Small intestine (tissue), 7 donors: ENCODE measurements at regions not wholly inside any gene's neighbourhood (a gene's known extent, or its start where the extent isn't known, plus 50 kb on each side); places are given as distances from the start of the nearest gene placed in this dataset.
A peak's percentile ranks its signal among the peaks of the same experiment; 100 is the strongest.

Experiments
- DNase-seq, 2 donors: peaks; one replicate each; pipeline versions ENCODE4 v3.0.0 to v3.0.0-alpha.2; 2013
- FAIRE-seq: peaks from 2 replicates; lab custom pipeline; 2012; peaks lifted over from hg19 to GRCh38; lab: Jason Lieb, UNC
- H3K27ac ChIP-seq, 3 donors: one replicate each; pipeline ENCODE4 v1.5.1; 2013; ENCODE audit warnings: low read length in 2 of 3, mild to moderate bottlenecking in 2 of 3, control low read depth in 1 of 3, inconsistent platforms in 1 of 3, low read depth in 1 of 3, moderate library complexity in 1 of 3
- H3K27me3 ChIP-seq, 3 donors: one replicate each; pipeline ENCODE4 v1.6.1; 2013; ENCODE audit warnings: low read length in 3 of 3, inconsistent platforms in 1 of 3; ENCODE audit not compliant: control insufficient read depth in 3 of 3, insufficient read depth in 3 of 3
- H3K36me3 ChIP-seq, 3 donors: one replicate each; pipeline ENCODE4 v1.6.1; 2013; ENCODE audit warnings: low read length in 3 of 3, inconsistent platforms in 1 of 3, low read depth in 1 of 3, mild to moderate bottlenecking in 1 of 3, moderate library complexity in 1 of 3; ENCODE audit not compliant: control insufficient read depth in 3 of 3, insufficient read depth in 2 of 3
- H3K4me1 ChIP-seq, 3 donors: one replicate each; pipeline ENCODE4 v1.6.1; 2013; ENCODE audit warnings: low read length in 2 of 3, inconsistent platforms in 1 of 3, low read depth in 1 of 3, mild to moderate bottlenecking in 1 of 3, moderate library complexity in 1 of 3; ENCODE audit not compliant: control insufficient read depth in 3 of 3, insufficient read depth in 2 of 3
- H3K4me3 ChIP-seq, 3 donors: one replicate each; pipeline ENCODE4 v1.5.1; 2013; ENCODE audit warnings: low read length in 3 of 3, control low read depth in 1 of 3, inconsistent platforms in 1 of 3, low read depth in 1 of 3, mild to moderate bottlenecking in 1 of 3, moderate library complexity in 1 of 3
- H3K9me3 ChIP-seq, 2 donors: one replicate each; pipeline ENCODE4 v1.6.1; 2013; ENCODE audit warnings: low read depth in 1 of 2, low read length in 1 of 2; ENCODE audit not compliant: control insufficient read depth in 2 of 2, insufficient read depth in 1 of 2
- WGBS, 3 donors: extraction: QIAGEN DNeasy Blood & Tissue Kit; methylation state at CpG; one replicate each; pipeline ENCODE4 v1.1.7; 2013; 5-methylcytosine and 5-hydroxymethylcytosine counted together
- donor health status: healthy with polysubstance abuse.
- donor health status: control.
- donor health status: control.
- donor health status: Bipolar disorder and iron deficiency.
- donor health status: healthy.

DNA sequence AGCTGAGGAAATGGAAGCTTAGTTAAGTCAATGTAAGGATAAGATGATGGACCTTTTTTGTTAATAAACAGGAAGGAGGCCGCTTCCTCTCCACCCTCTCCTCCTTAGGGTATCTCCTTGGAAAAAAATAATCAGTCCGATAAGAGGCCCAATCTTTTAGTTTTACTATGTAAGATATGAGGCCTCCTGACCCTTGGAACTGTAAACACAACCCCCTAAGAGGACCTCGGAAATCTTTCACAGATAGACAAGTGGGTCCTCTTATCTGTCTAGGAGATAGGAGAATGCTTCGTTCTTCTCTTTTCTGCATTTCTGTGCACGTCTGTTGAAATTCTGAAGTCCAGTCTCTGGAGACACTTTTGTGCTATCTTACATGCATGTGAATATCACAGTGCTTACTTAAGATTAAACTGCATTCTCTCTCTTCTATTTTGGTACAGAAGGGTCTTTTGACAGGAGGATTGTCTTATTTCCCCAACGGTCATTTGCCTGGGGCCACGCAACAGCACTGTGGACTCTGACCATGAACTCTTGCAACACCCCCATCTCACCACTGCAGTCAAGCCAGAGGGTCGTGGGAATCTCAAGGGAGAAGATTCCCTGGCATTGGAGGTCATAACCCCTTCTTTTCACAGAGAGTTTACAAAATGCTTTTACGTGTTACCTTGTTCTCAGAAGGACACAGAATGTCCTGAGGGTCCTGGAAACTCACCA lies 313.0 kb upstream of the RTL1 start:
- no peak overlapping the region for H3K4me3 ChIP-seq
- peaks cover 0 to 21% of the 10 kb centered on the region in 2 donors for H3K9me3 ChIP-seq
- H3K27ac ChIP-seq = peak overlapping the region in 1 of 3 donors; percentile 75
- peak in 1 of 2 donors; percentile 74 for DNase-seq
- 24 to 46% (median 31%) methylated on average over 9 of the region's 9 CpGs for WGBS, 3 donors
- no peak for FAIRE-seq
- peaks cover 0 to 47% (median 0%) of the 10 kb centered on the region in 3 donors for H3K4me1 ChIP-seq
- no peaks in the 10 kb centered on the region for H3K27me3 ChIP-seq
- no peaks in the 10 kb centered on the region for H3K36me3 ChIP-seq

DNA sequence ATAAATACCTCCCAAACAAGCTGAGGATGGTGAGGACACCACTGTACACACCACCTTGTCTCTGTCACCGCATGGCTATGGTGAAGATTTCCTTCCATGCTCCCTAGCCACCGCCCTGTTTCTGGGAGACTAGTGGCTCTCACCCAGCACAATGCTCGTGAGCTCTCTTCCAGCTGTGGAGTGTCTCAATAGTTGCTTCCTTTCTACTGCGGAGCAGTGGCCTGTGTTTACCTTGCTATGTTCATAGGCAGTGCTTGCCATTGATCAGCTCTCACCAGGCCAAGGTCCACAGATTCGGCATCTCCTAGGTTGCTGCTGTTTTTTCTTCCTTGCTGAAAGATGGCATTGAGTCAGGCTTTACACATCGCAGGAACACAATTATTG lies 313.6 kb upstream of the RTL1 start:
- 19 to 44% (median 37%) methylated on average over 6 of the region's 6 CpGs for WGBS, 3 donors
- Histone ChIP-seq H3K36me3 (no peaks in the 10 kb centered on the region), H3K27me3 (no peaks in the 10 kb centered on the region), H3K4me1 (peaks cover 0 to 47% (median 0%) of the 10 kb centered on the region in 3 donors), H3K4me3 (no peak overlapping the region), H3K9me3 (peaks cover 0 to 26% of the 10 kb centered on the region in 2 donors), H3K27ac (peak overlapping the region in 1 of 3 donors; percentile 75)
- DNase-seq = peak in 1 of 2 donors; percentile 6
- FAIRE-seq = no peak

DNA sequence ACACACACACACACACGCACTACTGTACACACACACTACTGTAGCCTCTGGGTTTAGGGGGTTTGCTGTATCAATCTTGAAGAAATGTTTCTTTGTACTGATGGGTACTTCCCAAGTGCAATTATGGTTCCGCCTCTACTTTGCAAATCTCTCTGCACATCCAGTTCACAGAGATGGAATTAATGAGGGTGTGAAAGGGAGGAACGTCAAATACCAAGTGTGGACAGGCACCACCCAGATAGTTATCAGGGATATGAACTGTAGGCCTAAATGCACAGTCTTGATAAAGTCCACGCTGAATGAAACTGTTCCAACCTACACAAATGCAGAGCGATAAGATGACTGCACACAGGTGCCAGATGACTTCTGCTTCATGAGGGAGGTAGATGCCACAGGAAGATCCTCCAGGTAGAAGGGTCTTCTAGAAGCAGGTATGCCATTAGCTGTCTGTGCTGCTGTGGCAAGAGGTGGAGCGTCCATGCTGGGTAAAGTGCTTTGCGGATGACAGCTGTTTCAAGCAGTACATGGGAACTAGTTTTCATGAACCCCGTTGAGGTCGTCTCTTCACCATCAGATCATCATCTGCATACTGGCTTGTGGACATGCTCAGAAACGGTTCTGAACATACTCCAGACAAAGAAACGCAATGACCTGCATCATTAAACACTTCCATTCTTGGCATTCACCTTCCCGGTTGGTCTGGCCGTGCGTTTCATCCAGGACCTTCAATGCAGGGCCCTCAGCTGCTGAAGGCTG lies 314.3 kb upstream of the RTL1 start:
- Histone ChIP-seq H3K36me3 (no peaks in the 10 kb centered on the region), H3K27ac (peak overlapping the region in 1 of 3 donors; percentile 75), H3K9me3 (peaks cover 0 to 20% of the 10 kb centered on the region in 2 donors), H3K4me3 (no peak overlapping the region), H3K27me3 (no peaks in the 10 kb centered on the region), H3K4me1 (peaks cover 0 to 47% (median 0%) of the 10 kb centered on the region in 3 donors)
- FAIRE-seq = no peak
- WGBS, 3 donors = 77 to 85% (median 80%) methylated on average over 14 of the region's 14 CpGs
- no peak for DNase-seq

DNA sequence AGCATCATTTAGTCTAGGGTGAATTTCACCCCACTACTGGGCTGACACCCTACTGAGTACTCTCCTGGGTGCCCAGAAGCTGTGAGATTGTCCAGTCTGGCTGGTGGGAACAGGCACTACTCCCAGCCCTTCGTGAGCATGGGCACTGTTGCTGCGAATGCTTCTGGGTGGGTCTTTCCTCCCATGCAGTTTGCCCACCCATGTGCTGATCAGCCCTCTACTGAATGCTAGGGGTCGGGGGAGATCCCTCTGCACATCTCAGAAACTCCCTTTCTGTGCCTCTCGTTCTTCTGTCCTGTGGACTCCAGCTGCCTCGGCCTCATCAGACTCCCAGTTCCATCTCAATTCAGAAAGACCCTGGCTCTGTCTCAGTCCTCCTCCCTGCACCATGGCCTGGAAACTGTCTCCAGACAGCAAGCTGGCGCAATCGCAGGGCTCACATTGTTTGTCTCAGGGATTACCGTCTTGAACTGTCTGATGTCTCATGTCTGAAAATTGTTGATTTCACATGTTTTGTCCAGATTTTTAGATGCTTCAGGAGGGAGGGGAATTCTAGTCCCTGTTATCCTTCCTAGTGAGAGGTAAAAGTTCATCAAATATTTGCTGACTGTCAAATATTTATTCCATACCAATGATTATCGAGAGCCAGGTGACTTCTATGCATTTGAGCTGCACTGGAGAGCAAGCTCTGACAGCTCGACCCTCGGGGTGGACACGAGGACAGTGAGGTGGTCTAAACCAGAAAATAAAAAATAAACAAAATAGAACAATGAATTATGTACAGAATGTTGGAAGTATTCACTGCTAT lies 316.6 kb upstream of the RTL1 start:
- 66 to 79% (median 75%) methylated on average over 12 of the region's 12 CpGs for WGBS, 3 donors
- no peak for FAIRE-seq
- peaks cover 0 to 63% (median 0%) of the 10 kb centered on the region in 3 donors for H3K4me1 ChIP-seq
- H3K36me3 ChIP-seq = no peaks in the 10 kb centered on the region
- no peak overlapping the region for H3K27ac ChIP-seq
- H3K27me3 ChIP-seq = no peaks in the 10 kb centered on the region
- H3K9me3 ChIP-seq = peaks cover 0 to 11% of the 10 kb centered on the region in 2 donors
- DNase-seq = no peak
- no peak overlapping the region for H3K4me3 ChIP-seq

DNA sequence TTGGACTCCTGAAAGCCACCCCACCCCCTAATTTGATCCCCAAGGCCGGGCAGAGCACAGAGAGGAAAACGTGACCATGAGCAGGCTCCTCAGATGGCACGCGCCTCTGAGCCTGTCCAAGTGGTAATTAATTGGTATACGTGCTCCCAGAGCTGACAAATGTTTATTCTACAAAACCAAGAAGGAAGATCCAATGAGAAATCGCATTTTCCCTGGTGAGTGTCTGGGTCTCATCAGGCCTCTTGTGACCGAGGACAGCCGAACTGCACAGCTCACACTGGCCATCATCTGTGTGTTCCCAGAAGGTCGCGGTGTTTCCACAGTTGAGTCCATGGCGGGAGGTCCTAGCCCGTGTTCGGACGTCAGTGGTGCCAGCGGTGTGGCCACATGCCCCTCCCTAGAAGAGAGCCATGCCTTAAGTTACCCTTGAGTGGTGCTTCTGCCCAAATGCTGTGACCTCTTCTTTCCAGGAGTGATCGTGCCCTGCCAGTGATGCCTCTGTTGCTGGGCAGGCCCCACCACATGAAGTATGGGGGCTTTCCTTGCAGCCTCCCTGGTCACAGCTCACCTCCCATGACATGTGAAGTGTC lies 317.5 kb upstream of the RTL1 start:
- DNase-seq (no peak), FAIRE-seq (no peak)
- WGBS, 3 donors = 85 to 89% (median 87%) methylated on average over 16 of the region's 16 CpGs
- H3K9me3 ChIP-seq = peaks cover 0 to 7% of the 10 kb centered on the region in 2 donors
- no peak overlapping the region for H3K27ac ChIP-seq
- H3K36me3 ChIP-seq = peaks cover 0 to 4% (median 0%) of the 10 kb centered on the region in 3 donors
- no peak overlapping the region for H3K4me3 ChIP-seq
- no peaks in the 10 kb centered on the region for H3K27me3 ChIP-seq
- H3K4me1 ChIP-seq = peaks cover 0 to 64% (median 0%) of the 10 kb centered on the region in 3 donors

DNA sequence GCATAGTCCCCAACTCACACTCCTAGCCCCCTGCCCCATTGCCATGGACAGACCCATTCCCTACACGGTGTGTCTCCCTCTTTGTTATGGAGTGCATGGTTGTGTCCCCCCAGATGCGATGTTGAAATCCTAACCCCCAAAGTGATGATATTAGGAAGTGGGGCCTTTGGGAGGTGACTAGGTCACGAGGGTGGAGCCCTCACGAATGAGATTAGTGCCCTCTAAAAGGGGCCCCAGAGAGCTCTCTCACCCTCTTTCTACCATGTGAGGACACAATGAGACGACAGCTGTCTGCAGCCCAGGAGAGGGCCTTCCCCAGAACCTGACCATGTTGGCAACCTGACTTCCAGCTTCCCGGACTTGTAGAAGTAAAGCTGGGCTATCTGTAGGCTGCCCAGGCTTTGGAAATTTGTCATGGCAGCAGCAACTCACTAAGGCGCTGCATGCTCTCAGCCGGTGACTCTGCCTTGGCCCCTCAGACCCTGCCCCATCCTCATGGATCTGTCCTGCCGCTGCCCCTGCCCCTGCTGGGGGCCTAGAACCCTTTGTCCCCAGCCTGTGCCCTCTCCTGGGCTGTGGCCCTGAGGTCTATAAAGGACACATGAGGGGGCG lies 318.1 kb upstream of the RTL1 start:
- peaks cover 0 to 64% (median 0%) of the 10 kb centered on the region in 3 donors for H3K4me1 ChIP-seq
- H3K9me3 ChIP-seq = peaks cover 0 to 7% of the 10 kb centered on the region in 2 donors
- H3K27me3 ChIP-seq = no peaks in the 10 kb centered on the region
- FAIRE-seq = no peak
- 81 to 93% (median 85%) methylated on average over 10 of the region's 10 CpGs for WGBS, 3 donors
- H3K27ac ChIP-seq = no peak overlapping the region
- H3K36me3 ChIP-seq = peaks cover 0 to 4% (median 0%) of the 10 kb centered on the region in 3 donors
- no peak overlapping the region for H3K4me3 ChIP-seq
- no peak for DNase-seq

DNA sequence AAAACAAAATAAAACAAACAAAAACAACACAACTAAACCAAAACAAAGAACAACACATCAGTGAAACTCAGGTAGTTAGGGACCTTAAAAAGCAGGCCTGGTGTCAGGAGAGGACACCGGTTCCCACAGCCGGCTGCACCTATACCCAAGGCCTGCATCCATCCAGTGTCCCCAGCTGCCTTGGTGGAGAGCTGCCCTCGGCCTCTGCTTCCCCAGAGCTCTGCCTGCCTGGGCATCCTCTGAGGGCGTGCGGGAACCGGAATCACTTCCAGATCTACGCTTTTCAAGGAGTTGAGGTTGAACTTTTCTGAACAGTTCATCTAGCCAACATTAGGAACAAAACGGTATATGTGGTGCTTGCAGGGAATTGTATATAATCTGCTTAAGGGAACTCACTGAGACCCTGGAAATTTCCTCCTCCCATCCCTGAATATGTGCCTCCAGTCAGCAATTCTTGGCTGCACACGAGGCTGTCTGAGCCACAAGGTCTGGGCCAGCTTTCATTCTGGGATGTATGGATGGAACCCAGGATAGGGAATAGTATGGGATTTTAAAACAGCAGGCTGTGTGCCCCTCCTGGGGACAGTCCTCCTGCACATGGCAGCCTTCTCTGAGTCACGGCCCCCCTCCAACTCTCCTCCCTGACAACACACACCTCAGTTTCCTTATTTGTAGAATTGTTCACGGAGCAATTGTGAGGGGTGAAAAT lies 319.0 kb upstream of the RTL1 start:
- Histone ChIP-seq H3K27ac (no peak overlapping the region), H3K4me3 (no peak overlapping the region), H3K4me1 (peaks cover 0 to 62% (median 0%) of the 10 kb centered on the region in 3 donors), H3K36me3 (peaks cover 0 to 4% (median 0%) of the 10 kb centered on the region in 3 donors), H3K27me3 (no peaks in the 10 kb centered on the region), H3K9me3 (peaks cover 0 to 7% of the 10 kb centered on the region in 2 donors)
- DNase-seq (no peak), FAIRE-seq (no peak)
- WGBS, 3 donors = 77 to 86% (median 85%) methylated on average over 11 of the region's 11 CpGs
